ENCODE measurements at regions not wholly inside any gene's neighbourhood (a gene's known extent, or its start where the extent isn't known, plus 50 kb on each side); places are given as distances from the start of the nearest gene placed in this dataset.

- Histone ChIP-seq H3K36me3 (ENCODE audit: control insufficient read depth, insufficient read depth, low read length) (no peaks in the 10 kb centered on the region), H3K9me3 (ENCODE audit: control insufficient read depth, insufficient read depth, low read length) (peaks cover 3% of the 10 kb centered on the region), H3K4me1 (ENCODE audit: control insufficient read depth, insufficient read depth, low read length) (no peaks in the 10 kb centered on the region), H3K4me3 (ENCODE audit: low read depth, low read length) (no peak overlapping the region), H3K9ac (ENCODE audit: low read depth, low read length) (no peak overlapping the region), H3K27me3 (ENCODE audit: control insufficient read depth, insufficient read depth, low read length) (no peaks in the 10 kb centered on the region)
Measured at GRCh38 chr4:132548463-132548862, 600.6 kb upstream of the PCDH10 start.

GRCh38 chr4:132556316-132556715 lies 592.8 kb upstream of the PCDH10 start:
- Histone ChIP-seq H3K4me1 (ENCODE audit: control insufficient read depth, insufficient read depth, low read length) (no peaks in the 10 kb centered on the region), H3K4me3 (ENCODE audit: low read depth, low read length) (no peak overlapping the region), H3K27me3 (ENCODE audit: control insufficient read depth, insufficient read depth, low read length) (no peaks in the 10 kb centered on the region), H3K36me3 (ENCODE audit: control insufficient read depth, insufficient read depth, low read length) (no peaks in the 10 kb centered on the region), H3K9ac (ENCODE audit: low read depth, low read length) (no peak overlapping the region), H3K9me3 (ENCODE audit: control insufficient read depth, insufficient read depth, low read length) (no peaks in the 10 kb centered on the region)

- no peaks in the 10 kb centered on the region for H3K9me3 ChIP-seq (ENCODE audit: control insufficient read depth, insufficient read depth, low read length)
- no peak overlapping the region for H3K9ac ChIP-seq (ENCODE audit: low read depth, low read length)
- H3K4me3 ChIP-seq (ENCODE audit: low read depth, low read length) = no peak overlapping the region
- H3K36me3 ChIP-seq (ENCODE audit: control insufficient read depth, insufficient read depth, low read length) = no peaks in the 10 kb centered on the region
- H3K27me3 ChIP-seq (ENCODE audit: control insufficient read depth, insufficient read depth, low read length) = no peaks in the 10 kb centered on the region
- H3K4me1 ChIP-seq (ENCODE audit: control insufficient read depth, insufficient read depth, low read length) = no peaks in the 10 kb centered on the region
Measured at GRCh38 chr4:132557660-132558059, 591.4 kb upstream of the PCDH10 start.

DNA sequence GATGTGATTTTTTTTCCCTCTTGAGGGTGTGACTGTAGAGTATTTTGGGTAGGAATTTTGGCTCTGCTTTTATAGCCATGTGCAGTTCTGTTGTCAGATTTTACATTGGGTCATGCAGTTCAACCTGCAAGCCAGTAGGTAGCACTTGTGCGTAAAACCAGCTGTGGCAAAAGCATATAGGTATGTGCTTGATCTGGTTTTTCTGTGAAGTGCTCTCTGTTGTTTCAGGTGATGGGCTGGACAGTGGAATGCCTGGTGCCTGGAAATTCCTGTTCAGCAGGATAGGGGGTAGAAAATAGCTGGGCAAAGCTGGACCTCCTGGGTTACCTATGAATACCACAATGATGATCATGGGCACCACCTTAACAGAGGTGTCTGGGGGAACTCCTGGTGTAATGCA lies 584.2 kb upstream of the PCDH10 start:
- H3K4me3 ChIP-seq (ENCODE audit: low read depth, low read length) = no peak overlapping the region
- no peaks in the 10 kb centered on the region for H3K4me1 ChIP-seq (ENCODE audit: control insufficient read depth, insufficient read depth, low read length)
- H3K36me3 ChIP-seq (ENCODE audit: control insufficient read depth, insufficient read depth, low read length) = no peaks in the 10 kb centered on the region

GRCh38 chr4:132565542-132565941 lies 583.6 kb upstream of the PCDH10 start:
- Histone ChIP-seq H3K4me1 (ENCODE audit: control insufficient read depth, insufficient read depth, low read length) (no peaks in the 10 kb centered on the region), H3K36me3 (ENCODE audit: control insufficient read depth, insufficient read depth, low read length) (no peaks in the 10 kb centered on the region), H3K9ac (ENCODE audit: low read depth, low read length) (no peak overlapping the region), H3K27me3 (ENCODE audit: control insufficient read depth, insufficient read depth, low read length) (no peaks in the 10 kb centered on the region), H3K4me3 (ENCODE audit: low read depth, low read length) (no peak overlapping the region), H3K9me3 (ENCODE audit: control insufficient read depth, insufficient read depth, low read length) (no peaks in the 10 kb centered on the region)

More for the DNA sequence above, 584.2 kb upstream of the PCDH10 start:
- no peak overlapping the region for H3K9ac ChIP-seq (ENCODE audit: low read depth, low read length)
- H3K27me3 ChIP-seq (ENCODE audit: control insufficient read depth, insufficient read depth, low read length) = no peaks in the 10 kb centered on the region
- no peaks in the 10 kb centered on the region for H3K9me3 ChIP-seq (ENCODE audit: control insufficient read depth, insufficient read depth, low read length)

DNA sequence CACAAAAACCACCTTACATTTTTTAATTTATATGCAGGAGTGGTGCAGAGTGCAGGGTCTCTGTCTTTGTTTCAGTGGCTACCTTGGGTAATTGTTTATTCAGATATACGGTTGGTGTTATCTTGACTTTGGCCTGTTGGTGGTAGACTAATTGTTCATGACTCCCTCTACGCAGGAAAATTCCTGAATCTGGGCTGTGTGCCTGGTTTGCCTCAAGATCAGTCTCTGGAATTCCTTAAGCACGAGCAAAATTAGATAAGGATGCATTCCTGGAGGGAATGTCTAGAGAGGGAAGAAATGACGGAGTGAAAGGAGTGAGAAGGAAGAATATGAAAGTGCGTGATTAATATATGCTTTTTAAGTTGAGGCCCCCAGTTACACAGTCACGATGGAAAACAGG lies 576.9 kb upstream of the PCDH10 start:
- H3K9me3 ChIP-seq (ENCODE audit: control insufficient read depth, insufficient read depth, low read length) = no peaks in the 10 kb centered on the region
- no peaks in the 10 kb centered on the region for H3K36me3 ChIP-seq (ENCODE audit: control insufficient read depth, insufficient read depth, low read length)
- H3K27me3 ChIP-seq (ENCODE audit: control insufficient read depth, insufficient read depth, low read length) = no peaks in the 10 kb centered on the region
- H3K4me1 ChIP-seq (ENCODE audit: control insufficient read depth, insufficient read depth, low read length) = no peaks in the 10 kb centered on the region
- no peak overlapping the region for H3K4me3 ChIP-seq (ENCODE audit: low read depth, low read length)
- H3K9ac ChIP-seq (ENCODE audit: low read depth, low read length) = no peak overlapping the region

- Histone ChIP-seq H3K36me3 (ENCODE audit: control insufficient read depth, insufficient read depth, low read length) (no peaks in the 10 kb centered on the region), H3K9me3 (ENCODE audit: control insufficient read depth, insufficient read depth, low read length) (peaks cover 4% of the 10 kb centered on the region), H3K9ac (ENCODE audit: low read depth, low read length) (no peak overlapping the region), H3K4me3 (ENCODE audit: low read depth, low read length) (no peak overlapping the region), H3K4me1 (ENCODE audit: control insufficient read depth, insufficient read depth, low read length) (no peaks in the 10 kb centered on the region), H3K27me3 (ENCODE audit: control insufficient read depth, insufficient read depth, low read length) (no peaks in the 10 kb centered on the region)
Measured at GRCh38 chr4:132587626-132588025, 561.5 kb upstream of the PCDH10 start.

DNA sequence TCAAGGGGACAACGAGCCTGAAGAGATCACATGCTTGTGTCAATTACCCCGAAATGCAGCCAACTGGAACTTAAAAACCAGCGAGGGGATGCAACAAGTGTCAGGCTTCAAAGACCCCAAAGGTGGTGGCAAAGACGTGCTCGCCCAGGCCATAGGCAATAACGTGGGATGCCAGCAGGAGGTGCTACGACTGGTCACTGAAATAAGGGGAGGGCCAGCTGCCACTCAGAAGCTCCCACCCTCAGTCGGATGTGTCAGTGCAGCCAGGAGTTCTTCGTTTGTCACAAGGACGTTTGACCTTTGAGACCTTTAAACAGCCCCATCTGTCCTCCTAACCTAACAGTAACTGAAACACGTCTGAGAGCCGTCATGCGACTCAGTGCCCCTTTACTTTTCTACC lies 556.8 kb upstream of the PCDH10 start:
- no peak overlapping the region for H3K4me3 ChIP-seq (ENCODE audit: low read depth, low read length)
- no peak overlapping the region for H3K9ac ChIP-seq (ENCODE audit: low read depth, low read length)
- no peaks in the 10 kb centered on the region for H3K4me1 ChIP-seq (ENCODE audit: control insufficient read depth, insufficient read depth, low read length)
- no peaks in the 10 kb centered on the region for H3K9me3 ChIP-seq (ENCODE audit: control insufficient read depth, insufficient read depth, low read length)
- H3K36me3 ChIP-seq (ENCODE audit: control insufficient read depth, insufficient read depth, low read length) = no peaks in the 10 kb centered on the region
- no peaks in the 10 kb centered on the region for H3K27me3 ChIP-seq (ENCODE audit: control insufficient read depth, insufficient read depth, low read length)

GRCh38 chr4:132592850-132593249 lies 556.2 kb upstream of the PCDH10 start:
- Histone ChIP-seq H3K9ac (ENCODE audit: low read depth, low read length) (no peak overlapping the region), H3K27me3 (ENCODE audit: control insufficient read depth, insufficient read depth, low read length) (no peaks in the 10 kb centered on the region), H3K4me3 (ENCODE audit: low read depth, low read length) (no peak overlapping the region), H3K4me1 (ENCODE audit: control insufficient read depth, insufficient read depth, low read length) (no peaks in the 10 kb centered on the region), H3K9me3 (ENCODE audit: control insufficient read depth, insufficient read depth, low read length) (no peaks in the 10 kb centered on the region), H3K36me3 (ENCODE audit: control insufficient read depth, insufficient read depth, low read length) (no peaks in the 10 kb centered on the region)

DNA sequence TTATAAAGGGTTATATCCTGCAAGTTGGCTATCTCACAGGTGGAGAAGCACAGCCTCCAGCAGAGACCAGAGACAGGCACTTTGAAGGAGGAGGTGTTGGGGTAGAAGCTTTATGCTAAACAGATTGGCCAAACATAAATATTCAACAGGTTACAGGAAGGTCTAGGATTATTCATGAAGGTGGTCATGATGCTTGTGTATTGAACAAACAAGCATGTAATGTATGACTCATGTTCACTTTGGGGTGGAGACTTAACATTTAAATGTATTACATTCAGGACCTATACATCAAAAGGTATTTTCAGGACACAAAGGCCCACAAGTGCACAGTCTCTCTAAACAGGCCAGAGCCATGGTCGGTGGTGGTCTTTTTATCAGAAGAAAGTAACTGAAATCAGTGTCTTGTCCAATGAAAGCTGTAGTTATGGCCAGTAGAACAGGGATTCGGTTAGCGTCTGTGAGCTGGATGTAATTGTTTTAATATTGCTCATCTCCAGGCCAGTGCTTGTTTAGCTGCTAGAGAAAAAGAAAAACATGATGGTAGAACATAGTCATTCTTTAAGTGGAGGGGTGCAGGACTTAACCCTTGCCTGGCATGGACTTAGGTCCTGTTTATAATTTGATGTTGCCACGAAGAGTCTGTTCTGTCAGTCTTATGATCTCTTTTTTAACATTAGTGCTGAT lies 555.2 kb upstream of the PCDH10 start:
- no peaks in the 10 kb centered on the region for H3K36me3 ChIP-seq (ENCODE audit: control insufficient read depth, insufficient read depth, low read length)
- H3K9me3 ChIP-seq (ENCODE audit: control insufficient read depth, insufficient read depth, low read length) = no peaks in the 10 kb centered on the region
- H3K4me1 ChIP-seq (ENCODE audit: control insufficient read depth, insufficient read depth, low read length) = no peaks in the 10 kb centered on the region
- H3K27me3 ChIP-seq (ENCODE audit: control insufficient read depth, insufficient read depth, low read length) = no peaks in the 10 kb centered on the region
- no peak overlapping the region for H3K4me3 ChIP-seq (ENCODE audit: low read depth, low read length)
- no peak overlapping the region for H3K9ac ChIP-seq (ENCODE audit: low read depth, low read length)

DNA sequence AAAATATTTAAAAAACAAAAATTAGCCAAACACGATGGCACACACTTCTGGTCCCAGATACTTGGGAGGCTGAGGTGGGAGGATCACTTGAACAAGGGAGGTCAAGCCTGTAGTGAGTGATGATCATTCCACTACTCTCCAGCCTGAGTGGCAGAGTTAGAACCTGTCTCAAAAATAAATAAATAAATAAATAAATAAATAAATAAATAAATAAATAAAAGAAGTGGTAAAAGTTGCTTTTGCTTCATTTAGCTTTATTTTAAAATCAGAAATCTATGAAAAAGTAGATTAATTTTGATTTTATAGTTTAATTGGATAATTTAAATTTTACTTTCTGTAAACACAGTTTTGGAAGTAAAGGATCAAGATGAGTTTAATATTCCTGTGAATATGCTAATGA lies 552.9 kb upstream of the PCDH10 start:
- H3K9me3 ChIP-seq (ENCODE audit: control insufficient read depth, insufficient read depth, low read length) = no peaks in the 10 kb centered on the region
- H3K9ac ChIP-seq (ENCODE audit: low read depth, low read length) = no peak overlapping the region
- H3K4me3 ChIP-seq (ENCODE audit: low read depth, low read length) = no peak overlapping the region
- H3K36me3 ChIP-seq (ENCODE audit: control insufficient read depth, insufficient read depth, low read length) = no peaks in the 10 kb centered on the region
- H3K4me1 ChIP-seq (ENCODE audit: control insufficient read depth, insufficient read depth, low read length) = no peaks in the 10 kb centered on the region
- no peaks in the 10 kb centered on the region for H3K27me3 ChIP-seq (ENCODE audit: control insufficient read depth, insufficient read depth, low read length)

DNA sequence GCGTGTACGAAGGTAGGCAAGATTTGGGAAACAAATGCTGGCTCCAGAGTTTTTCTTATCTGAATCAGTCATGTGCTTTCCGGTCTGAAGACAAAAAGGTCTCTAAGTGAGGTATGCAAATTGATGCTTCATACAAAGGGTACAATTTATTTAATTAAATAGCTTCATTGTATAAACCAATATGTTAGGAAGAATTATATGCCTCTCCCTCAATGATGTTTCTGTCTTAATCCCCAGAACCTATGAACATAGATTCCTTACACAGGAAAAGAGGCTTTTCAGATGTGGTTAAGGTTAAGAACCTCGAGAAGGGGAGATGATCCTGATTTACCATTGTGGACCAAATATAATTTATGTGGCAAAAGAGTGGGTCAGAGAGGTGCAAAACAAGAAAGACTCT lies 543.5 kb upstream of the PCDH10 start:
- no peaks in the 10 kb centered on the region for H3K4me1 ChIP-seq (ENCODE audit: control insufficient read depth, insufficient read depth, low read length)
- no peak overlapping the region for H3K4me3 ChIP-seq (ENCODE audit: low read depth, low read length)
- H3K9ac ChIP-seq (ENCODE audit: low read depth, low read length) = no peak overlapping the region
- no peaks in the 10 kb centered on the region for H3K36me3 ChIP-seq (ENCODE audit: control insufficient read depth, insufficient read depth, low read length)
- H3K27me3 ChIP-seq (ENCODE audit: control insufficient read depth, insufficient read depth, low read length) = no peaks in the 10 kb centered on the region
- H3K9me3 ChIP-seq (ENCODE audit: control insufficient read depth, insufficient read depth, low read length) = no peaks in the 10 kb centered on the region
